ENCODE measurements at regions not wholly inside any gene's neighbourhood (a gene's known extent, or its start where the extent isn't known, plus 50 kb on each side); places are given as distances from the start of the nearest gene placed in this dataset.

DNA sequence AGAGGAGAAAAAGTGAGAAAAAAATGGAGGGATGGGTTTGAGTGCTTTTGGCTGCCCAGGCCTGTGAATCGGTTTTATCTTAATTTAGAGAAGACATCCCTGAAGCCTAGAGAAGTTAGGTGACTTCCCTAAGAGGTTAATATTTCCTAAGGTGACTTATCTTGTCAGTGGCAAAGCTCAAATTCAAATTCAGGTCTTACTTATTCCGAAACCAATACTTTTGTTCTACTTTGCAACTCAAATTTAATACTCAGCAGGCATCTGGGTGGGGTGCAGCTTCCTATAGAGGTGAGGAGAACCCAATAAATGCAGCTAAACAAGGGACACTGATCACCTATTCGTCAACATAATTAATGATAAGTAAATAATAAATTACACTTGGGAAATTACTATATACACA is 54.9 kb upstream of the MYRIP start:
- H3K9me3 Mint-ChIP-seq = no peaks in the 10 kb centered on the region
- intact Hi-C loops (cut with micrococcal nuclease) = no loop called here
- no peaks in the 10 kb centered on the region for H3K36me3 Mint-ChIP-seq (ENCODE audit: low read depth)
- CTCF ChIA-PET = no interaction called here
- no peak overlapping the region for H3K27ac Mint-ChIP-seq
- H3K27me3 Mint-ChIP-seq (ENCODE audit: low read depth) = no peaks in the 10 kb centered on the region
- no peak for DNase-seq
- peaks cover 2% of the 10 kb centered on the region for H3K4me1 Mint-ChIP-seq (ENCODE audit: low read depth)
- no peak overlapping the region for H3K4me3 Mint-ChIP-seq

DNA sequence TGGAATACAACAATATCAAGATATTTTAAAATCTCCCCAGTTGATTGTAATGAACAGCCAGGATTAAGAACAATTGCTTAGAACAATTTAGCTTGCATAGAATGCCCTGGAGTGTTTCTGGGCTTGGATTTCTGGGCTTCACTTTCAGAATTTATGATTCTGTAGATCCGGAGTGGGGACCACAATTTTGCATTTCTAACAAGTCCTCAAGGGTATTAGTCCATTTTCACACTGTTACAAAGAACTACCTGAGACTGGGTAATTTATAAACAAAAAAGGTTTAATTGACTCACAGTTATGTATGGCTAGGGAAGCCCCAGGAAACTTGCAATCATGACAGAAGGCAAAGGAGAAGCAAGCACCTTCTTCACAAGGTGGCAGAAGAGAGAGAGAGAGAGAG is 54.3 kb upstream of the MYRIP start:
- Mint-ChIP-seq H3K4me3 (no peak overlapping the region), H3K27ac (no peak overlapping the region), H3K4me1 (ENCODE audit: low read depth) (peaks cover 2% of the 10 kb centered on the region), H3K9me3 (no peaks in the 10 kb centered on the region), H3K27me3 (ENCODE audit: low read depth) (no peaks in the 10 kb centered on the region), H3K36me3 (ENCODE audit: low read depth) (no peaks in the 10 kb centered on the region)
- intact Hi-C loops (cut with micrococcal nuclease) = no loop called here
- DNase-seq = no peak
- CTCF ChIA-PET = no interaction called here

GRCh38 chr3:39757307-39757706 is 52.1 kb upstream of the MYRIP start:
- intact Hi-C loops (cut with micrococcal nuclease) = no loop called here
- Mint-ChIP-seq H3K9me3 (no peaks in the 10 kb centered on the region), H3K27ac (no peak overlapping the region), H3K4me3 (no peak overlapping the region), H3K4me1 (ENCODE audit: low read depth) (no peaks in the 10 kb centered on the region), H3K27me3 (ENCODE audit: low read depth) (peaks cover 2% of the 10 kb centered on the region), H3K36me3 (ENCODE audit: low read depth) (no peaks in the 10 kb centered on the region)
- CTCF ChIA-PET = no interaction called here
- no peak for DNase-seq
